Brain microvascular endothelial cell (primary cell): ENCODE measurements at regions not wholly inside any gene's neighbourhood (a gene's known extent, or its start where the extent isn't known, plus 50 kb on each side); places are given as distances from the start of the nearest gene placed in this dataset.

Source experiments
- DNase-seq: peaks from one replicate; pipeline ENCODE4 v3.0.0-alpha.2; 2020
- H3K27ac ChIP-seq: fragments of 250-450 bp; sonication (Bioruptor Pico); 2 replicates; pipeline ENCODE4 v1.5.1; 2020; ENCODE audit warnings: mild to moderate bottlenecking, moderate library complexity
- H3K27me3 ChIP-seq: fragments of 250-450 bp; sonication (Bioruptor Pico); replicated peaks from 2 replicates; pipeline ENCODE4 v1.5.1; 2020; ENCODE audit warnings: mild to moderate bottlenecking
- H3K36me3 ChIP-seq: fragments of 250-450 bp; sonication (Bioruptor Pico); replicated peaks from 2 replicates; pipeline ENCODE4 v1.5.1; 2020; ENCODE audit warnings: mild to moderate bottlenecking
- H3K4me3 ChIP-seq: 2 replicates; pipeline ENCODE4 v1.5.1; 2011; ENCODE audit warnings: low read depth, mild to moderate bottlenecking, control low read depth, low read length, moderate library complexity
- in situ Hi-C: cut with HindIII; loops from 2 replicates; pipeline ENCODE4 v1.10.0; 2017; ENCODE audit warnings: low sequenced_read_pairs, low pct_ligation_motif_present
- TF ChIP-seq, protein P1 (sequence below): IDR thresholded peaks from 2 replicates; pipeline ENCODE4 v1.5.1; 2011; ENCODE audit warnings: low read depth, mild to moderate bottlenecking, moderate library complexity, low read length, control low read depth, inconsistent platforms; ENCODE audit errors: missing control alignments

- in situ Hi-C loops, result no loop called here
- DNase-seq, result peak; percentile 37
- peak overlapping the region; percentile 15 for H3K27ac ChIP-seq
- H3K4me3 ChIP-seq, result no peak overlapping the region
- no peaks in the 10 kb centered on the region for H3K36me3 ChIP-seq
- no peaks in the 10 kb centered on the region for H3K27me3 ChIP-seq
- TF ChIP-seq, protein P1, sequence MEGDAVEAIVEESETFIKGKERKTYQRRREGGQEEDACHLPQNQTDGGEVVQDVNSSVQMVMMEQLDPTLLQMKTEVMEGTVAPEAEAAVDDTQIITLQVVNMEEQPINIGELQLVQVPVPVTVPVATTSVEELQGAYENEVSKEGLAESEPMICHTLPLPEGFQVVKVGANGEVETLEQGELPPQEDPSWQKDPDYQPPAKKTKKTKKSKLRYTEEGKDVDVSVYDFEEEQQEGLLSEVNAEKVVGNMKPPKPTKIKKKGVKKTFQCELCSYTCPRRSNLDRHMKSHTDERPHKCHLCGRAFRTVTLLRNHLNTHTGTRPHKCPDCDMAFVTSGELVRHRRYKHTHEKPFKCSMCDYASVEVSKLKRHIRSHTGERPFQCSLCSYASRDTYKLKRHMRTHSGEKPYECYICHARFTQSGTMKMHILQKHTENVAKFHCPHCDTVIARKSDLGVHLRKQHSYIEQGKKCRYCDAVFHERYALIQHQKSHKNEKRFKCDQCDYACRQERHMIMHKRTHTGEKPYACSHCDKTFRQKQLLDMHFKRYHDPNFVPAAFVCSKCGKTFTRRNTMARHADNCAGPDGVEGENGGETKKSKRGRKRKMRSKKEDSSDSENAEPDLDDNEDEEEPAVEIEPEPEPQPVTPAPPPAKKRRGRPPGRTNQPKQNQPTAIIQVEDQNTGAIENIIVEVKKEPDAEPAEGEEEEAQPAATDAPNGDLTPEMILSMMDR, result no peak
Observed at GRCh38 chr20:23161244-23161891, 75.2 kb upstream of the CD93 start.

DNA sequence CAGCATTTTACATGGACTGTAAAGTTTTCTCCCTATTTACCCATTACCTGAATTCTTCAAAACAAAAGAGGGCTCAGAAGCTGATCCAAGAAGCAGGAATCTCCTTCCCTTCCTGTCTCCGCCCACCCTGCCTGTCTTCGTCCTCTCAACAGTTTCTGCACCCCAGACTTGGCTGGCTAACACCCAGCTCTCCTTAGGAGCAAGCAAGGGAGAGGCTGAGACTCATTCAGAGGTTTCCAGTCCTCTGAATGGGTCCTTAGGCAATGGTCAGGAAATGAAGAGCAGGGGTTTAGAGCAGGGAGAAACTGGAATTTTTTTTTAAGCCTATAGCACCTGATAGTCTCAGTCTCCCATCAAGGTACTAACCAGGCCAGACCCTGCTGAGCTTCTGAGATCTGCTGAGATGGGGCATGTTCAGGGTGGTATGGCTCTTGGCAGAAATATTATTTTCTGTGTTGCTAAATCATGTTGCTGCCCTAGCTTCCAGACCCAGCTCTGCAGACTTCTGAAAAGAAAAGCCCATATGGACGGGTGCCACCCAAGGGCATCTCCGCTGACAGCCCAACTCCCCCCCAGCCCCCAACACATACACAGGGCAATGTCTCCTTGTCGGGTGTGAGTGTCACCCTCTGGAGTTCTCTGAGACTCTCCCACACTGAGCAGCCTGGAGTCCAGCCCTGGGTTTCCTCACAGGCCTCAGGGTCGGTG lies 74.6 kb upstream of the CD93 start:
- in situ Hi-C loops, result no loop called here
- Histone ChIP-seq H3K27ac (no peak overlapping the region), H3K36me3 (no peaks in the 10 kb centered on the region), H3K27me3 (no peaks in the 10 kb centered on the region), H3K4me3 (no peak overlapping the region)
- no peak for DNase-seq
- TF ChIP-seq, protein P1, result no peak

GRCh38 chr20:23159947-23160318 lies 73.8 kb upstream of the CD93 start:
- H3K4me3 ChIP-seq, result no peak overlapping the region
- no peaks in the 10 kb centered on the region for H3K27me3 ChIP-seq
- no peak for DNase-seq
- in situ Hi-C loops, result no loop called here
- no peaks in the 10 kb centered on the region for H3K36me3 ChIP-seq
- H3K27ac ChIP-seq, result no peak overlapping the region
- TF ChIP-seq, protein P1, result no peak

- H3K4me3 ChIP-seq, result no peak overlapping the region
- TF ChIP-seq, protein P1, result no peak
- no peak for DNase-seq
- H3K27ac ChIP-seq, result no peak overlapping the region
- in situ Hi-C loops, result no loop called here
- no peaks in the 10 kb centered on the region for H3K27me3 ChIP-seq
- H3K36me3 ChIP-seq, result no peaks in the 10 kb centered on the region
Observed at GRCh38 chr20:23159256-23159946, 73.3 kb upstream of the CD93 start.

- Histone ChIP-seq H3K4me3 (no peak overlapping the region), H3K27me3 (no peaks in the 10 kb centered on the region), H3K27ac (no peak overlapping the region), H3K36me3 (no peaks in the 10 kb centered on the region)
- in situ Hi-C loops, result no loop called here
- TF ChIP-seq, protein P1, result no peak
- no peak for DNase-seq
Observed at GRCh38 chr20:23157734-23158133, 71.6 kb upstream of the CD93 start.
